ENCODE measurements at regions not wholly inside any gene's neighbourhood (a gene's known extent, or its start where the extent isn't known, plus 50 kb on each side); places are given as distances from the start of the nearest gene placed in this dataset.
A peak's percentile ranks its signal among the peaks of the same experiment; 100 is the strongest.

GRCh38 chr1:165144757-165145397 is 211.6 kb downstream of the LMX1A start:
- Histone ChIP-seq H2AK9ac (replicated peaks; ENCODE audit: low read depth, low read length, poor library complexity) (no peak overlapping the region), H3K56ac (ENCODE audit: extremely low read depth, insufficient read depth, low read length) (no peak overlapping the region), H3K4ac (ENCODE audit: low read depth, low read length) (no peak overlapping the region), H3K9ac (ENCODE audit: low read depth, low read length) (no peak overlapping the region), H3K27ac (ENCODE audit: insufficient read depth, low read length) (no peak overlapping the region), H2BK20ac (ENCODE audit: low read depth, low read length) (no peak overlapping the region), H4K5ac (ENCODE audit: low read depth, low read length) (no peak overlapping the region), H3K4me1 (ENCODE audit: control insufficient read depth, insufficient read depth, low read length) (no peaks in the 10 kb centered on the region), H3K18ac (ENCODE audit: low read depth, low read length) (no peak overlapping the region), H3K23ac (ENCODE audit: low read depth, low read length) (no peak overlapping the region), H2BK5ac (ENCODE audit: low read depth, low read length, poor library complexity, severe bottlenecking) (no peak overlapping the region), H3K14ac (replicated peaks; ENCODE audit: low read depth, low read length) (no peak overlapping the region), H3K79me1 (ENCODE audit: low read depth in 1 of 2, low read length in 2 of 2) (no peaks in the 10 kb centered on the region), H4K91ac (ENCODE audit: insufficient read depth, low read depth, low read length) (no peak overlapping the region), H3K36me3 (ENCODE audit: control insufficient read depth, insufficient read depth, low read length) (no peaks in the 10 kb centered on the region), H3K4me2 (ENCODE audit: low read depth, low read length) (no peak overlapping the region), H2BK15ac (ENCODE audit: low read depth, low read length) (no peak overlapping the region), H4K8ac (ENCODE audit: low read depth in 2 of 2, low read length in 2 of 2) (no peak overlapping the region), H2AK5ac (ENCODE audit: low read depth, low read length) (no peak overlapping the region), H4K20me1 (ENCODE audit: insufficient read depth, low read length) (no peaks in the 10 kb centered on the region), H2AFZ (replicated peaks; ENCODE audit: low read length, poor library complexity) (no peak overlapping the region), H3K27me3 (ENCODE audit: control insufficient read depth, insufficient read depth, low read length) (no peaks in the 10 kb centered on the region), H2BK120ac (ENCODE audit: low read depth, low read length) (no peak overlapping the region), H3K9me1 (ENCODE audit: insufficient read depth, low read length) (no peaks in the 10 kb centered on the region), H3K9me3 (ENCODE audit: control insufficient read depth, insufficient read depth, low read length) (no peaks in the 10 kb centered on the region), H3K4me3 (ENCODE audit: insufficient read depth, low read depth, low read length) (no peak overlapping the region)
- BruUV-seq (replicated peaks): no TSS peak
- dilution Hi-C loops (cut with HindIII; ENCODE audit: low sequenced_read_pairs, unreplicated experiment) (no loop called here), in situ Hi-C loops (cut with MboI; ENCODE audit: low sequenced_read_pairs) (loop anchor here (25.0 kb wide), 1 partner anchor 442 kb away; no protein-coding TSS in a partner anchor), intact Hi-C loops (cut with micrococcal nuclease) (loop anchor here (1.0 to 10.0 kb wide), 2 partner anchors 220 to 448 kb away; no protein-coding TSS in a partner anchor)
- CTCF ChIA-PET: interaction anchor here (0.7 to 1.2 kb wide), 3 partner anchors 9 to 199 kb away, joined by 3 to 4 read pairs (median 3); no protein-coding TSS in a partner anchor
- WGBS, 2 experiments (ENCODE audit: extremely low coverage in 2 of 2, insufficient read length in 1 of 2): no CpG with 5 or more reads among the region's 12 CpGs
- TF ChIP-seq MAZ (IDR thresholded peaks at IDR 0.05; ENCODE audit: borderline replicate concordance, low read depth, low read length): no peak
- TF ChIP-seq RAD21 (IDR thresholded peaks at IDR 0.05; ENCODE audit: low read length): peak; percentile 33
- TF ChIP-seq, protein P1, sequence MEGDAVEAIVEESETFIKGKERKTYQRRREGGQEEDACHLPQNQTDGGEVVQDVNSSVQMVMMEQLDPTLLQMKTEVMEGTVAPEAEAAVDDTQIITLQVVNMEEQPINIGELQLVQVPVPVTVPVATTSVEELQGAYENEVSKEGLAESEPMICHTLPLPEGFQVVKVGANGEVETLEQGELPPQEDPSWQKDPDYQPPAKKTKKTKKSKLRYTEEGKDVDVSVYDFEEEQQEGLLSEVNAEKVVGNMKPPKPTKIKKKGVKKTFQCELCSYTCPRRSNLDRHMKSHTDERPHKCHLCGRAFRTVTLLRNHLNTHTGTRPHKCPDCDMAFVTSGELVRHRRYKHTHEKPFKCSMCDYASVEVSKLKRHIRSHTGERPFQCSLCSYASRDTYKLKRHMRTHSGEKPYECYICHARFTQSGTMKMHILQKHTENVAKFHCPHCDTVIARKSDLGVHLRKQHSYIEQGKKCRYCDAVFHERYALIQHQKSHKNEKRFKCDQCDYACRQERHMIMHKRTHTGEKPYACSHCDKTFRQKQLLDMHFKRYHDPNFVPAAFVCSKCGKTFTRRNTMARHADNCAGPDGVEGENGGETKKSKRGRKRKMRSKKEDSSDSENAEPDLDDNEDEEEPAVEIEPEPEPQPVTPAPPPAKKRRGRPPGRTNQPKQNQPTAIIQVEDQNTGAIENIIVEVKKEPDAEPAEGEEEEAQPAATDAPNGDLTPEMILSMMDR (conservative IDR thresholded peaks at IDR 0.05; ENCODE audit: low read depth, low read length): peak; percentile 70
- TF ChIP-seq BHLHE40 (IDR thresholded peaks at IDR 0.05; ENCODE audit: low read depth, low read length): no peak
- TF ChIP-seq SMC3 (IDR thresholded peaks at IDR 0.05; ENCODE audit: low read depth, low read length): peak; percentile 35; the same call in 1 of the 2 replicates
- ATAC-seq (ENCODE audit: low read depth) (peak; percentile 95), DNase-seq (peak; percentile 44)
- POLR2A ChIA-PET (ENCODE audit: unreplicated experiment): no interaction called here

All from IMR-90 (cell line).